Left renal cortex interstitium (tissue), 4 donors: ENCODE measurements at regions not wholly inside any gene's neighbourhood (a gene's known extent, or its start where the extent isn't known, plus 50 kb on each side); places are given as distances from the start of the nearest gene placed in this dataset.
"Not testable (repeated sequence)": the region's sequence is repeated elsewhere in the genome, so short reads cannot be mapped to it uniquely, and the experiment has no call there.

ENCODE experiments used
- DNase-seq, 4 donors: peaks; one replicate each; pipeline ENCODE4 v3.0.0-alpha.2; 2013; ENCODE audit warnings: low read depth in 4 of 4, low spot score in 2 of 4, missing footprints in 1 of 4

DNA sequence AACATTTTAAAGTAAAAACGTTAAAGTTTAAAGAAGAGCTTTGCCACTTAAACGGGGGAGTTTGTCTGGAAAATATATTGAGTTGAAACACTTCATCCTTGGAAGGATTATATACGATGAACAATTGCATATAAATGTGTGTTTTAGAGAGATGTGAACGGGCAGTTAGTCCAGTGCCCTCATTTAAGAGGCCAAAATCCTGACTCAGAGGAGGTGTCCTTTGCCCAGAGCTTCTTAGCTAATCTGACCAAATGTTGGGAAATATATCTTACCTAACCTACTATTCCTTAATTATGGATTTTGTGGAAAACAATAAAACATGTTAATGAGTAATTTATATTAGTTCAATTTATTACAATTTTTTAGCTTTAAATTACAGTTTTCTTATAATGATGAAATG, 327.2 kb upstream of the DIPK2B start:
- no peak for DNase-seq

DNA sequence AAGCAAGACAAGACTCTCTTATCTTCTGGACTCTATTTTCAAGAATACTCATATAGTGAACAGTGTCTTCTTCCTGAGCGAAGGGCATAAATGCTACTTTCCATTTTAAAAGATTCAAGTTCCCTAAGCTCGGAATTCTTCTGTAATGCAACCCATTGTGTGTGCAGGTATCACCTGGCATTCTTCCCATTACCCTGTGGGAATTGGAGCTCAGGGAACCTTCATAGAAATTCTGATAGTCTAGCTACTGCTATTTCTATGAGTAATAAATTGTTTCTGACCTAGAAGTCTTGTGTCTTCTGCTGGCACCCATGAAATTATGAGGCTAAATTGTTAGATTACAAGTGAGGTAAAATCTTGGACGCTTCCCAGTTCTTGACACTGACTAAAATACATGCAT, 324.1 kb upstream of the DIPK2B start:
- DNase-seq, result no peak

DNA sequence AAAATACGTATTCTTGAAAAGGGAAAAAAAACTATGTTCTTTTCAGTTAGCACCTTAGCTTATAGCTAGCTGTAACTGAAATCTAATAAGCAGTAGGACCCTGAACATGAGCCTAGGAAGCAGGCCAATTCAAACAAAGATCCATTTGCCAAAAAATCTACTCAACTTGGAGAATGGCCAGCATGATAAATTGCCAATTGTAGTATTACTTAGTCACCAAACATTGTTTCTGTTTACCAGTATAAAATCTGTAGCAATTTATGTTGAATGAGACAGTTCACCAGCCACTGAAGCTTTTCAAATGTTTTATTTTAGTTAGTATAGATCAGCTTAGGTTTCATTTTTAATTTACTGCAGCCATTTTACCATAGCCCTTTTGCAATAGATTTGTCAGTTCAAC, 323.6 kb upstream of the DIPK2B start:
- DNase-seq, result no peak

DNA sequence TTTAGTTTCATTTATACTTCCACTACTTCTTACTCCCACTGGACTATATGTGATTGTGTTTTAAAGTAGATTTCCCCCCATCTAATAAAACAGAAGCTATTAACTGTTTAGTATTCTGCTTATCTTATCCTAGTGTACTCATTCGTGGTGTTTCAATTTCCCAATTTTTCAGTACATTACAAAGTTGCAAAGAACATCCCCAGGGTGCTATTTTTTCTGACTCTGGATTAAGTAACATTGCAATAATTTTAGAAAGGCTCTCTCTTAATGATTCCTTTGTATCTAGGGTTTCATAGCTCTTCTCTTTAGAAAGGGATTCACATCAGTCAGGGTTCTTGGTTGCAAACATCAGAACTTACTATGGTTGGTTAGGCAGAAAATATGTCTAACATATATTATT, 317.9 kb upstream of the DIPK2B start:
- DNase-seq, result no peak

DNA sequence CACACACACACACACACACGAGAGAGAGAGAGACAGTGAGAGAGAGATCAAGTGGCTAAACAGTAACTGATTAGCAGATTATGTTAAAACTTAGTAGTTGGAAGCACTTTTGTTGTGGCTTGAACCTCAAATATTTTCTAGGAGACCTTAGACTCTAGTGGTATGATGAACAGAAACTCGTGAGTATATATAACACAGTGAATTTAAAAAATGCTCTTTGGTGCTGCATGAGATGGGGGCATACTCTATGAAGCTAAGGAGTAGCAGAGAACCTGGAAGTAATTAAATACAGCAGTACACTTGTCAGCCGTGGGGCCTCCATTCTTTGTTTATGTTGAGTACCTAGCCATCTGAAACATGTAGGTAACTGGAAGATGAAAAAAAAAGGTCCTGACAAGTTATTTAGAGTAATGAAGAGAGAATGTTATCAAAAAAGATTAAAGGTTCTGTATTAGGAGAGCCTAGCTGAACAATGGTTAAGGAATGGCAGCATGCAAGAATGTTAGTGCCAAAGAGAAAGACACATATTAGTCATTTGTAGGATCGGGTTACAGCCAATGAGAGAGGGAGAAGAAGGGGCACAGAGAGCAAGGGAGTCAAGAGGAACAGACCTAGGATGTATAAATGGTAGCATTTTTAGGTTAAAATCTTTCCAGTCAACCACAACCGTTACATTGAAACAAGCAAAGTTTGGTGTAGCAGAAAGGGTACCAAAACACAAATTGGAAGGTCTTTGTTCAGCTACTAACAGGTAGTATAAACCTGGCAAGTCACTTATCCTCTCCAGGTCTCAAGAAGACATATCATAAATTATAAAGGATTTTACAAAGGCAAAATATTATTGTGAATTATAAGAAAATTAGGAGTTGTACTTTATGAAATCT, 316.7 kb upstream of the DIPK2B start:
- DNase-seq, result no peak

DNA sequence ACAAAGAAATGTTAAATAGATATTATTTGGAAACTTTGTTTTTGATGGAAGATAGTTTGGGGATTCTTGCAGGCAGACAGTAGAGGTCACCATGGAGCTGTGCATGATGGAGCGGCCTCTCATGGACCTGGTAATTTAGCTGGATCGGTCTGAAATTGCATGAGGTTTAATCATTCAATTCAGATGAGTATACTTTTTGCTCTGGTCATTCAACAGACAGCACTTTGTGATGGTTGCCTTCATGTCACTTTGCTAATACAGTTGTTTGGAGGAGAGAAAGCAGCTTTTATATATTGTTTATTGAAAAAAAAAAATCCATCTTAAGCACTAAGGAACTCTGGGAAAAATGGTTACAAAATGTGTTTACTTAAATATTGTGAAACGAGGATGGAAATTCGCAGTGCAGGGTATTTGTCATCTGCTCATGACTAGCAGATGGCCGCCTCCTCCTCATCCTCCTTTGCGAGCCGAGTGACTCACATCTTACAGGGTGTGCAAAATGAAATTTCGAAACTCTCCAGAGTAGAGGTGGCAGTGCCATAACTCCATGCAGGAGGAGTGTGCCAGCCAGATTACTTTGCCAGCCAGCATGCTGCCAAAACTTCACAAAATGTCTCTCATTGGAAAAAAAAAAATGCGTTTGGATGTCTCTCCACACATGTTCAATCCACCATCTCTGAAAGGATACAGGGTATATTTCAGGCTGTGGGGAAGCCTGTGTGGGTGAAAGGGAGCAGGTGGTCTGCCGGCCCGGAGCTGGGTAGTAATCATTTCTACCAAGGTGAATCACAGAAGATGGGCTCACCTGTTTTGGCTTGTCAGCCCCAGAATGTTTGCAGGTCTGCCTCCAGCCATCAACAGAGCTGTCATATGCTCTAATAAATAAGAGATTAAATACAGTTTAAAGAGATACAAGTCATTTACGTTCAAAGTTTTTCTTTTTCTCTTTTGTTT, 314.9 kb upstream of the DIPK2B start:
- no peak for DNase-seq

DNA sequence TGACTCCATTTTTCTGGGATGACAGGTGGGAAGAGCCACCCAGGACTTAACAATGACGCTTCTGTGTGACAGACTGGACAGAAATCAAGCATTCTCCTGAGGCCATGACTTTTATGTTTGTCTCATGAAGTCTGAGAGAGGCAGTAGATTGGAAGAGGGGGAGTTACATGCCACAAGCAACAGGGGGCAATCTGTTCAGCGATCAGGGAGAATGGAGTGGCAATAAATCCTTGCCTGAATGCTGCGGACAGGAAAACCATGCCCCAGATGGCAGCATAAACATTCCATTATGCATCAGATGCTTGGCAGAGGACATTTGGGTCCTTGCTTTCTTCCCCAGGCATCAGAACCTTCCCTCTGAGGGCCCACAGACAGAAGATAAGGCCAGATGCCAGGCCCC, 312.4 kb upstream of the DIPK2B start:
- no peak for DNase-seq

DNA sequence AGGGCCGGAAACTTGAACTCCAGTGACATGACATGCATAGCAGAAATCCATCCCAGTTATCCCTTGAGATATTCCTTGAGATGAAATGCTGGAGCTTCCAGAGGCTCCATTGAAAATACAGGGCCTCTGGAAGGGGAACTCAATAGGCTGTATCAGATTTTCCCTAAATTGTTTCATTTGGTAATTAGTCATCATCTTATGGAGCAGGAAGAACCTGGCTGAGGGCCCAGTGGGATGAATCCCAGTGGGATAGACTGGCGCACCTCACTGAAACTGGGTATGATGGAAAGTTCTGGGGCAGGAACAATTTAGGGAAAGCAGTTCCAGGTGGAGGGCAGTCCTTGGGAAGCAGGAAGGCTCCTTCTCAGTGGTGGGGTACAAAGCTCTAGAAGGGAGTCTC, 307.8 kb upstream of the DIPK2B start:
- DNase-seq, result no peak

DNA sequence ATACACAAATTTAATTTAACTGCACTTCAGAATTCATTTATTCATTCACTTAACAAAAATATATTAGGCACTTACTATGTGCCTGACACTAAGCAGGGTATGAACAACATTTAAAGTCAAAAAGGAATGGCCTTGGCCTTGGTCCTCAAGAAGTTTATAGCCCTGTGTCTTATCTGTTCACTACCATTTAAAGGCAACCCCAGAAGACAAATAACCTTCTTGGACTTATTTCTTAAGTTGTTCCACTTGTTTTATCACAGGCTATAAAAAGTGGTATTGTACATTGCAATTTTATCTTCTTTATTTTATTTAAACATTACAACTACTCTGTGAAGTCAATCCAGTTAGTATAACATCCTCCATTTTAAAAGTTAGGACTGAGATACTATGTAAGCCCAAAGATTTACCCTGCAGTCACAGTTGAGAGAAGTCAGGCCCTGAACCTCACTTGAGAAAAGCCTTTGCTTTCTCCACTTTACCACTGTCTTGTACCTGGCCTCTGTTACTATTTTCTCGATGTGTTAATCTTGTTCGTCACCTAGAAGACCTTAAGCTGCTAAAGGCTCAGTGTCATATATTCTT, 305.6 kb upstream of the DIPK2B start:
- no peak for DNase-seq

DNA sequence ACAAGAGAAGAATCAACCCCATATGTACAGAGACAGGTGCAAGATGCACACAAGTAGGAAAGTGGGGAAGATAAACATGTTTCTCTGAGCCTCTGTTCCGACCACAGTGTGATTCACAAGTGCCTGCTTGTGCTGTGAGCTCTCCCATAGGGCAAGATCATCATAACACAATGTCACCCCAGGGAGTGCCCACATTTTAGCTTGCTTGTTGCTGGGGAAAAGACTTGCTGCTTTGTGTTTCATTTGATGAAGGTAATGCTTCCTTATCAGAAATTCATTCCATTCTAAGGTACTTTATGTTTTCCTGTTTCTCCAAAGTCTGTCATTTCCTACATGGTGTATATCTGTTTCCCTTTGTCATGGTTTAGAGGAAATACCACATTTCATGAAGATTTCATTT, 304.5 kb upstream of the DIPK2B start:
- no peak for DNase-seq

DNA sequence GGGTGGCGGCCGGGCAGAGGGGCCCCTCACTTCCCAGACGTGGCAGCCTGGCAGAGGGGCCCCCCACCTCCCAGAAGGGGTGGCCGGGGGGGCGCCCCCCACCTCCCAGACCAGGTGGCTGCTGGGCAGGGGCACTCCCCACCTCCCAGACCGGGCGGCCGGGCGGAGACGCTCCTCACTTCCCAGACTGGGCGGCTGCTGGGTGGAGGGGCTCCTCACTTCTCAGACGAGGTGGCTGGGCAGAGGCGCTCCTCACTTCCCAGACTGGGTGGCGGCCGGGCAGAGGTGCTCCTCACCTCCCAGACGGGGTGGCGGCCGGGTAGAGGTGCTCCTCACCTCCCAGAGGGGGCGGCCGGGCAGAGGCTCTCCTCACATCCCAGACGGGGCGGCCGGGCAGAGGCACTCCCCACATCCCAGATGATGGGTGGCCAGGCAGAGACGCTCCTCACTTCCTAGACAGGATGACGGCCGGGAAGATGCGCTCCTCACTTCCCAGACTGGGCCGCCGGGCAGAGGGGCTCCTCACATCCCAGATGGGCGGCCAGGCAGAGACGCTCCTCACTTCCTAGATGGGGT, 303.2 kb upstream of the DIPK2B start:
- not testable (repeated sequence) for DNase-seq

DNA sequence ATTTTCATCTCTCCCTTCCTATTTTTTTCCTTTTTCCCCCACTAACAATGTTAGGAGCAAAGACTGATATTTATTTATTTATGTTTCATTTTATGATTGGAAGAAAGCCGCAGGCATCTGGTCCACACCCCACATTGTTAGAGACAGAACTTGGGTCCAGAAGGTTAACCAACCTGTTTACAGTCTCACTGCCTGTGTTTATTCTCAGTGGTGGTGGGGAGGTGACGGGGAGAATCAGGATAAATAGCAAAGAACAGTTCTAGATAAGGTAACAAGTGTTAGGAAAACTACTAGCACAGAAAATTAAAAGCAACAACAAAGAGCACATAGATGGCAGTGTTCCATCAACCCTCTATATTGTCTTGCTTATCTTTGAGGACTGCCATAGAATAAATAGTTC, 301.7 kb upstream of the DIPK2B start:
- DNase-seq, result no peak

DNA sequence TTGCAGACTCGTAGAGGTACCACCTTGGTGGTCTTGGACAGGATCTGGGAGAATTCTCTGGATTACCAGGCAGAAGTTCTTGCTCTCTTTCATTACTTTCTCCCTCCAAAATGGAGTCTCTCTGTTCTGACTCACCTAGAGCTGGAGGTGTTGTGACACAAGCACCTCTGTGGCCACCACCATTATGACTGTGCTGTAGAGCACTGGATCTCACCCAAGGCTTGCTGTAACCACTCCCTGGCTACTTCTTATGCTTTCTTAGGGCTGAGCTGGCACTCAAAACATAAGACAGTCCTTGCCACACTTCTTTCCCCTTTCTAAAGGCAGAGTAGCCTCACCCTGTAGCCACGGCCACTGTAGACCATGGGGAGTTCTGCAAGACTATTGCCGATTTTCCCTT, 296.6 kb upstream of the DIPK2B start:
- no peak for DNase-seq

DNA sequence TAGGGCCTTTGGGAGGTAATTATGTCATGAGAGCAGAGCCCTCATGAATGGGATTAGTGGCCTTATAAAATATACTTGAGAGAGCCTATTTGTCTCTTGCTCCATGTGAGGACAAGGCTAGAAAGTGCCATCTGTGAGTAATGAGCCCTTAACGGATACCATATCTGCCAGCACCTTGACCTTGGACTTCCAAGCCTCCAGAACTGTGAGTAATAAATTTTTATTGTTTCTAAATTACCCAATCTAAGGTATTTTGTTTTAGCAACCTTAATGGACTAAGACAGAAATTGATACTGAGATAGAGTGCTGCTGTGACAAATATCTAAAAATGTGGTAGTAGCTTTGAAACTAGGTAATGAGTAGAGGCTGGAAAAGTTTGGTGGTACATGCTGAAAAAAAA, 285.0 kb upstream of the DIPK2B start:
- DNase-seq, result no peak

DNA sequence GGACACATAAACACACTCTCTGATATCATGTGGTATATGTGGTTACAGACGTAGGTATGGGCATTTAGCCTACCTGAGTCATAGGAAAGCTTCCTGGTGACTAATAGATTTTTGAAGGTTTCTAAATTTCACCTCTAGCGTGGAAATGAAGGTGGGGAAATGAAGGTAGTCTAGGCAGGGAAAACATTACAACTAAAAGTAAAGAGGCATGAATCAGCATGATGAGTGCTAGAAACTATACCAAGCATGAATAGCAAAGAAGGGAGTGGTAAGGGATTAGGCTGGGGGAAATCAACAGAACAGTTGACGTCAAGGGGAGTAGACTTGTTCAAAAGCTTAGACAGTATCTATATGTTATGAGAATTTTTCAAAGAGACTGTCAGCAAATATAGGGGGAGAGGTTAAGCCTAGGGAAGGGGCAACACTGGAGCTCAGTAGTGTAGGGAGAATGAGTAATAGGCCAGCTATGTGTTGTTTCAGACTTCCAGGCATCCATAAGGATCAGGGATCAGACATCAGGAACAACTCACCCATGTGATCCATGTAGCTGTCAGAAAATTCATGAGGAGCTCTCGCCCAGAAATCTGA, 279.3 kb upstream of the DIPK2B start:
- DNase-seq, result no peak

DNA sequence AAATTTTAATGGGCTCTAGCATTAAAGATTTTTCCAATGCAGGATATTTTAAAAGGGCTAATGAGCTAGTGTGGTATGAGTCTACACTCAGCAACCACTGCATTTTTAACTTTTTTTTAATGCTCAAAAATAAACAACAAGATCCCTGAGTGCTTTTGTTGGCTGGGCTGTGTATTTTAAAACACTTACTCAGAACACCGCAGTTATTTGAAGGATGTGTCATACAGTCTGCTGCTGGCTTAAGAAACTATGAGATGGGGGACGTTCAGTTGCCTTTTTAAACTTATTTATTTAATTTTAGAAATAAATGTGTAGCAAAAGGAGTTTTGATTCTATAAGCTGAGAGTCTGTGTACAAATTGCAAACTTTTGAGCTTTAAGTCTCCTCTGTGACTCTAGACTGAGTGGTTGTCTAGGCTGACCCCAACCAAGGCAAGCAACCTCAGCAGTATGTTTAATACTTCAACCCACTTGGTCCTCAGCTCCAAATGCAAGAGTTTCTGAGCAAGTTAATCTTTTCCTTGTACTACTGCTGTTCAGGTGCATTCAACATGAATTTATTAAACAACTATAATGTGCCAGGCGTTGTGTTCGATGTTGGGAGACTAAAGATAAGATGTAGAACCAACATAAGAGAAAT, 278.6 kb upstream of the DIPK2B start:
- no peak for DNase-seq

DNA sequence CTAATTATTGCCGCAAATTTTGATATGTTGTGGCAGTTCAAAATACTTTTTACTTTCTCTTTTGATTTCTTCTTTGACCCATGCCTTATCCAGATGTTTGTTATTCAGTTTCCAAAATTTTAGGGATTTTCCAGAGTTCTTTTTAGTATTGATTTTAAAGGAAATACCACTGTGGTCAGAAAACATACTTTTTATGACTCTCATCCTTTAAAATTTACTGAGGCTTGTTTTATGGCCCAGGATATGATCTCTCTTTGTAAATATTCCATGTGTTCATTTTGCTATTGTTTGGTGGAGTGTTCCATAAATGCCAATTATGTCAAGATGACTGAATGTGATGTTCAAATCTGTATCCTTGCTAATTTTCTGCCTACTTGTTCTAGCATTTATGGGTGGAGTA, 272.3 kb upstream of the DIPK2B start:
- DNase-seq, result no peak

DNA sequence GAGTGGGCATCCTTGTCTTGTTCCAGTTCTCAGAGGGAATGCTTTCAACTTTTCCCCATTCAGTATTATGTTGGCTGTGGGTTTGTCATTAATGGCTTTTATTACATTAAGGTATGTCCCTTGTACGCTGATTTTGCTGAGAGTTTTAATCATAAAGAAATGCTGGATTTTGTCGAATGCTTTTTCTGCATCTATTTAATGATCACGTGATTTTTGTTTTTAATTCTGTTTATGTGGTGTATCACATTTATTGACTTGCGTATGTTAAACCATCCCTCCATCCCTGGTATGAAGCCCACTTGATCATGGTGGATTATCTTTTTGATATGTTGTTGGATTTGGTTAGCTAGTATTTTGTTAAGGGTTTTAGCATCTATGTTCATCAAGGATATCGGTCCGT, 266.9 kb upstream of the DIPK2B start:
- not testable (repeated sequence) for DNase-seq

DNA sequence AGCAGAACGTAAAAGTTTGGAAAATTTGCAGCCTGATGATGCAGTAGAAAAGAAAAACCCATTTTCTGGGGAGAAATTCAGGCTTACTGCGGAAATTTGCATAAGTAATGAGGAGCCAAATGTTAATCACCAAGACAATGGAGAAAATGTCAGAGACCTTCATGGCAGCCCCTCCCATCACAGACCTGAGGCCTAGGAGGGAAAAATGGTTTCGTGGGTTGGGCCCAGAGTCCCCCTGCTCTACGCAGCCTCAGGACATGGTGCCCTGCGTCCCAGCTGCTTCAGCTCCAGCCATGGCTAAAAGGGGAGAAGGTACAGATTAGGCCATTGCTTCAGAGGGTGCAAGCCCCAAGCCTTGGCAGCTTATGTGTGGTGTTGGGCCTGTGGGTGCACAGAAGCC, 255.1 kb upstream of the DIPK2B start:
- DNase-seq, result not testable (repeated sequence)

DNA sequence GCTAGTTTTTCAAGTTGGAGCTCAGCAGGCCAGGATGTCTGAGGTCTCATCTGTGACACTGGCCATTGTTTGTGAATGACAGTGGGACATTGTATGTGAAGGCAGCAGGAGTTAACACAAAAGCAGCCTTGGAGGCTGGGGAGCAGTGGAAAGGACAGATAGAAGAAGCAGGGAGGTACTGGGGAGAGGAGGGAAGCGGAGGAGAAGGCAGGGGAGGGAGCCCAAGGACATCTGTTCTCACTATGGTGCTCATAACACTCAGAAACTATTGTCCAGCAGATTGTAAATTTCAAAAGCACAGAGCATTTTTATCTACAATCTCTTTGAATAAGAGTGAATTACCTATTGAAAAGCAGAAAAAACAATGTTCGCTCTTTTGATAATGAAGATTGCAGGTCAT, 253.6 kb upstream of the DIPK2B start:
- DNase-seq, result no peak
